ELF-1 (cell line): ENCODE measurements at regions not wholly inside any gene's neighbourhood (a gene's known extent, or its start where the extent isn't known, plus 50 kb on each side); places are given as distances from the start of the nearest gene placed in this dataset.
A peak's percentile ranks its signal among the peaks of the same experiment; 100 is the strongest.

Experiments used
- DNase-seq: peaks from one replicate; pipeline ENCODE4 v3.0.0-alpha.2; 2016; ENCODE audit warnings: low read depth, low spot score

DNA sequence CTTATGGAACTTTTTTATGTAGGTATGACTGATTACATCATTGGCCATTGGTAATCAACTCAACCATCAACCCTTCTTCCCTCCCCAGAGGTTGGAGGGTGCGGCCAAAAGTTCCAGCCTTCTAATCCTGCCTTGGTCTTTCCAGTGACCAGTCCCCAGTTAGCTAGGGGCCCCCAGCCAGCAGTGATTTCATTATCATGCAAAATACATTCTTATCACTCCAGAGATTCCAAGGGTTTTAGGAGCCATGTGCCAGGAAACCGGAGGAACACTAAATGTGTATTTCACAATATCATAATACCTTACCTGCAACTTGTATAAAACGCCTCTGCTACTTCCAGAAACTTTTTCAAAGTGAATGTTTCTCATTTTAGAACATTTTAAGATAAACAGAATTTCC, 181.5 kb upstream of the PELI2 start:
- peak; percentile 44 for DNase-seq

GRCh38 chr14:55938249-55938791, 179.9 kb upstream of the PELI2 start:
- no peak for DNase-seq

DNA sequence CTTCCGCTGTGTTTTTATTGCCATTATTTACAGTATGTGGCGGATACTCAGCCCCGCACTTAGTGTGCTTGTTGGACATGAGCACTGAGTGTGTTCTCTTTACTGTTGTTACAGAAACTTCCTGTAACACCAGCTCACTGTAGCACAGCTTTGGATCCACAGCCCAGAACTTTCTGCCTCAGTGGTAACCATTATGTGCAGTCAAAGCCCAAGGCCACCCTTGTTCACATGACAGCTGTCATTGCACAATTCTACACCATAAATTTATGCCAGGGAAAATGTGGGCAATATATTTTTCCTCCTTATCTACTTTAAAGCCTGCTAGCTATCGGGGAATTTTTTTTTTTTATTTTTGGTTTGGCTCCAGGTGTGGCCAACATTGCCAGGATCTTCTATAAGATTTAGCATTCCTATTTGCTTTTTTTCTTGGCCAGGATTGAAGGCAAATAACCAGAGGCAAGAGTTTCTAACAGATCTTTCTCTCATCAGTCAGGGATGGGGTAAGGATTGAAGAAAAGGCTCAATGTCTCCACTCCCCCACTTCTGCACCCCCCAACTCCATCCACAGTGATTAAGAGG, 176.0 kb upstream of the PELI2 start:
- DNase-seq: no peak

DNA sequence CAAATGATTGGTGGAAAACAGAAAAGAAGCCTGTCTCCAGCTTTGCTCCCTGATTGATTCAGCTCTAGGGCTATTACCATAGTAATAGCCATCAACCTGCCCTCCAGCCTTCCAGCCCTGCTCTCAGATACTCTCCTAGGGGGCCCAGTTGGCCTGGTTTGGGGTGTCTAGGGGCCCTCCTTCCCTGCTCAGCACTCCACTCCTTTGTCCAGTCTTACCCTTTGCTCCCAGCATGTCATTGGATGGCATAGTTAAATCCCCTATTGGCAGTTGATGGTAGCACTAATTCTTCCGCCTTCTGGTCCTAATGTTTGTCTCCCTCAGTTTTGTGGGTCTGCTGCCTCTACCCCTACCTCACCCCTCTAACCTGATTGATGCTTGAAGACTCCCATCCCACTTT, 175.4 kb upstream of the PELI2 start:
- no peak for DNase-seq

- no peak for DNase-seq
Measured at GRCh38 chr14:55944757-55945156, 173.5 kb upstream of the PELI2 start.

- DNase-seq: no peak
Measured at GRCh38 chr14:55946231-55946630, 172.0 kb upstream of the PELI2 start.

DNA sequence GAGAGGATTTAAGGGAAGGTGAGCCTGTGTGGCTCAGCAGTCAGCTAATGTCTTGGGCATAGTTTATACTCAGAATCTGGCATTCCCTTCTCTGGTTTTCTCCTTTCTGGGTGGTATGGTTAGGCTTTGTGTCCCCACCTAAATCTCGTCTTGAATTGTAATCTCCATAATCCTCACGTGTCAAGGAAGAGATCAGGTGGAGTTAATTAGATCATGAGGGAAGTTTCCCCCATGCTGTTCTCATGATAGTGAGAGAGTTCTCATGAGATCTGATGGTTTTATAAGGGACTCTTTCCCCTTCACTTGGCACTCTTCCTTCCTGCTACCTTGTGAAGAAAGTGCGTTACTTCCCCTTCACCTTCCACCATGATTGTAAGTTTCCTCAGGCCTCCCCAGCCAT, 169.8 kb upstream of the PELI2 start:
- no peak for DNase-seq

GRCh38 chr14:55949708-55950107, 168.5 kb upstream of the PELI2 start:
- DNase-seq: no peak

DNA sequence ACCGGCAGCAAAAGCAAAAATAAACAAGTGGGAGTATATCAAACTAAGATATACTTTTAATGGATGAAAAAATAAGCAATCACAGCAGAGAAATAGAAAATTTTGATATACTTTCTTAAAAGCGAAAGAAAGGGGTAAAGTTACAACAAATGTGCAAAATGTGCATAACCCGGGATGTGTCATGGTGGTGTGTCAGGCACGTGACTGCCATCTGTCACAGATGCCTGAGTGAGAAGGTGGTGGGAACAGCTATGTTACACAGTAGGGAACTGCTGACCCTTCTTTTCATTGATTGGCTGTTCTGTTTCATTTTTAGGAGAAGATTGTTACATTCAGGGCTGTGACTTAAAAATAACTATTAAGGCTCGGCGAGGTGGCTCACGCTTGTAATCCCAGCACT, 168.1 kb upstream of the PELI2 start:
- DNase-seq: no peak

- no peak for DNase-seq
Measured at GRCh38 chr14:55951341-55952206, 166.6 kb upstream of the PELI2 start.

DNA sequence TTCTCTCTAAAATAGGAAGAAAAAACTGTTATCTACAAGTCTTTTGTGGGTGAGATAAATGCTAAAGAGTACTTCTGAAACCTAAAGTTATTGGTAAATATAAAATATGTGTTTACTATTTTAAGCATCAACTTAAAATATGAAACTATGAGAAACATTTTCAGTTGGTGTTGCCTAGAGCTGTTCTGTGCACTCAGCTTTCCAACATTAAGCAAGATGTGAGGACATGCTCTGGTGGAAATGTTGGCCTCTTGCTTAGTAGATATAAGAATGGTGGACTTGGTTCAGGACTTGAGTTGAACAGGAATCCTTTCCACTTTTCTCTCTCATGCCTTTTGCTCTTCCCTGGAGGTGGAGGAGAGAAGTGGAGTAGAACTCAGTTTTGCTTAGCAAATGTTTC, 164.1 kb upstream of the PELI2 start:
- no peak for DNase-seq

GRCh38 chr14:55955175-55955574, 163.0 kb upstream of the PELI2 start:
- no peak for DNase-seq

- DNase-seq: peak; percentile 82
Measured at GRCh38 chr14:55957950-55958349, 160.3 kb upstream of the PELI2 start.

GRCh38 chr14:55963295-55963694, 154.9 kb upstream of the PELI2 start:
- no peak for DNase-seq

- peak; percentile 56 for DNase-seq
Measured at GRCh38 chr14:55964091-55964490, 154.1 kb upstream of the PELI2 start.

- DNase-seq: no peak
Measured at GRCh38 chr14:55964821-55965220, 153.4 kb upstream of the PELI2 start.

DNA sequence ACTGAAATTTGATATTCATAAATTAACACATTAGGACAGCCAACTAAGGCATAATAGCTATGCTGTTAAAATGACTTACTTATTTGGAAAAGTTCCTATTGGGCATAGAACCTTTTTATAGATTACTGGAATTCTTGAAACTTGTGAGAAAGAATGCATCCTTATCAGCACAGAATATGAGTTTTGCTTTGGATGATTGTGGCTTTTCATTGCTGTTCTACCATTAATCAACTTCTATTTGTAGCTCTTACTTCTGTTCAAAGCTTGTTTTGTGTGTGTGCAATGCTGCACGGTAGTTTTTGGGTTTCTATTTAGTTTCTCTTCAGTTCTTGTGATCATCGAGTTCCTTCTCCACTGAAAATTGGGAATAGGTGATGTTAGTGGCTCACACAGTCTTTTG, 152.4 kb upstream of the PELI2 start:
- DNase-seq: no peak

DNA sequence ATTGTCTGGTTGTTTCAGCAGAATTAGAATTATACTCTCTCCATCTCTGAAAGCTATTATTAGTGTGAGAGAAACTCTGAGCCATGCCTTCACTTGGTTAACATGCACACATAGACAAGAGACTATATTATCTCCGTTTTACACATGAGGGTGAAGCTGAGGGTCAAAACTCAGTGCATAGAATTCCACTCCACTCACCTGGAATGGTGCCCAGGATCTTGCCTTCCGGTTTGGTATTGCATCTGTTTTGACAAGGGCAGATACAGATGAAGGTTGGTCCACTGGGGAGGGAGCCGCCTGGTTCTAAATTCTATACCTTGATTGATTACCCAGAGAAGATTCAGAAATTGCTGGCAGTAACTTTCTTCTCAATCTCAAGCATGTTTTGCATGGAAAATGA, 149.5 kb upstream of the PELI2 start:
- no peak for DNase-seq

DNA sequence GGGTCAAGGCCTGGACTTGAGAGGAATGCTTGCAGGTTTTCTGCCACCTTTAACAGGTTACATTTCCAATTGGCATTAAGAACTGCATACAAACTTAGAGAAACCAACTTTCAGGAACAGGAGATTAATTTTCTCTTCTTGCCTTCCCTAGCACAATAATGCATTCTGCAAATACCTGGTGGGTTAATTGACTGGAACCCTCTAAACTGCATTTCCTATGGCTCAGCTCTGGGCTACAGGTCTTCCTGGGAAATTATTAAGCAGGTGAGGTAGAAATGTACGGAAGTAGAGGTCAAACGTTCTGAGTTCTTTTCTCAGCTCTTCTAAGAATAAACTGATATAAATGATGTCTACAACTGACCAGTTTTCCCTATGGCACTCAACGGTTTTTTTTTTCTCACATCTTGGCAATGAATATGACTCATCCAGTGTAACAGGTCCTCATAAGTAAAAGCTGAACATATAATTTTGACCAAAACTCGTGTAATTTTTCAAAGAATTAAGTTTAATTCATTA, 144.9 kb upstream of the PELI2 start:
- DNase-seq: no peak

GRCh38 chr14:55973911-55974630, 144.1 kb upstream of the PELI2 start:
- peak; percentile 6 for DNase-seq

- DNase-seq: no peak
Measured at GRCh38 chr14:55975281-55975910, 142.8 kb upstream of the PELI2 start.

- DNase-seq: no peak
Measured at GRCh38 chr14:55976219-55976618, 142.0 kb upstream of the PELI2 start.
